ENCODE measurements at regions not wholly inside any gene's neighbourhood (a gene's known extent, or its start where the extent isn't known, plus 50 kb on each side); places are given as distances from the start of the nearest gene placed in this dataset.
"Not testable (repeated sequence)": the region's sequence is repeated elsewhere in the genome, so short reads cannot be mapped to it uniquely, and the experiment has no call there.

- DNase-seq = no peak
Observed at GRCh38 chr5:168089201-168089887, 202.1 kb upstream of the WWC1 start.

DNA sequence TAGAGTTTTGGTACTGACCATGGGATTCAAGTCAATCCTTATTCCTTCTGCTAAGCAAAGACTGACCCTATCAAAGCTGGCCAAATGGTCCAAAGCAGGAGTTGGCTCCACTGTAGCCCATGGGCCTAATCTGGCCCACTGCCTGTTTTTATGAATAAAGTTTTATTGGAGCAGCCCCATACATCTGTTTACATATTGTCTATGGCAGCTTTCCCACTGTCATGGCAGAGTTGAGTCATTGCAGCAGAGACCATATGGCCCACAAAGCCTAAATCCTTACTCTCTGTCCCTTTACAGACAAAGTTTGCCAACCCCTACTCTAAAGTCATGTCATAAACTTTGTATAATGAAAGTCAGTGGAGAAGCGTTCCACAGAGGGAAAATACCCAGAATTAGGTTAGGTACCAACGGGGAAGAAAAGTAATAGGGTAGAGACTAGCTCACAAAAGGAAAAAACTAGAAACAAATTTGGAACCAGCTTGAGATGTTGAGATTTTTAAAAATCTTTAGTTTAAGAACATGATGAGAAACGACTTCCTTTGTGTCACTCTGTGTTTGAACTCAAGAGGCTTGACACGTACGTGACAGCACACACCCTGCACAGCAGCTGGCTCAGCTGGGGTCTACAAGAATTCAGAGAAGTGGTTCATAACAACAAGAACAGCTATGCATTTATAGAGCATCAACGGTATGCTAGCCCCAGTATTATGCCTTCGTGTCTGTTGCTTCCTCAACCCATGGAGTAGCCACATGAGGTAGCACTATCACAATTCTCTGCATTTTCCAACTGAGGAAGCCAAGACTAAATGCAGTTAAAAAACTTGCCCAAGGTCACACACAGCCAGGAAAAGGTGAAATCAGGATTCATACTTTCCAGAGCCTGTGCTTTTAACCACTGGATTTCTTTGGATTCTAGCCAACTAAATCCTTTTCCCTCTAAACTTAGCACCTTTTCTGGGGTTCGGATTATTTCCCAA is 198.9 kb upstream of the WWC1 start:
- no peak for DNase-seq

GRCh38 chr5:168093200-168093910 is 198.1 kb upstream of the WWC1 start:
- DNase-seq = no peak

- DNase-seq = no peak
Observed at GRCh38 chr5:168096525-168096924, 194.9 kb upstream of the WWC1 start.

DNA sequence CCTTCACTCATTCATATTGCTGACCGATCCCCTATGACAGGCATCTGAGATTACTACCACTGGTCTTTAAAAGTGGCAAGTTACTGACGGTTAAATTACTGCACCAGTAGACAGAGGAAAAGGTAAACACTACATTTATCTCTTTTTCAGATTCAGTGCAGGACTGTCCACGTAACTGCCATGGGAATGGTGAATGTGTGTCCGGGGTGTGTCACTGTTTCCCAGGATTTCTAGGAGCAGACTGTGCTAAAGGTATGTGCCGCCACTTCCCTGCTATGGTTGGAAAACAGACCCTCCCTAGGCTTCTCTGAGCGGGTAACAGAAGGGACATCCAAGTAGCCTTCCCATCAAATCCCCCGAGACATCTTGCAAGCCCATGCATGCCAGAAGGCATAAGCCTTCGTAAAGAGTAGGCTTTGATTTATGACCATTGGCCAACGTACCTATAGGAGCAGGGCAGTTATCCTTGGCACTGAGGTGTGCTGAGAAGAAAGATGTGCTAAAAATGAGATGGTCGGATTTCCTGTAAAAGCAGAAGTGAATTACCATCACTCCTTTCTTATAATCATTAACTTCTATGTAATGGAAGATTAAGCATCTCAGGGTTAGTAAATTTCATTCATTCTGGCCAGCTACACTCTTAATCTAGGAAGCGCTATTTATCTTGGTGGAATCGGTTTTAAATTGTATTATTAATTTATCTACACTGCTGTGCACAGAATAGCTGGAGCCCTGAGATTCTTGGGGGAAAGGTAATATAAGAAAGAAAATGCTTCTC is 193.4 kb upstream of the WWC1 start:
- DNase-seq = peak; percentile 37

GRCh38 chr5:168101352-168101751 is 190.1 kb upstream of the WWC1 start:
- no peak for DNase-seq

- not testable (repeated sequence) for DNase-seq
Observed at GRCh38 chr5:168103018-168103417, 188.4 kb upstream of the WWC1 start.

- DNase-seq = no peak
Observed at GRCh38 chr5:168104350-168104749, 187.1 kb upstream of the WWC1 start.

- DNase-seq = peak; percentile 42
Observed at GRCh38 chr5:168104811-168105481, 186.5 kb upstream of the WWC1 start.

GRCh38 chr5:168106008-168106761 is 185.3 kb upstream of the WWC1 start:
- DNase-seq = no peak

- DNase-seq = no peak
Observed at GRCh38 chr5:168109441-168109840, 182.0 kb upstream of the WWC1 start.

DNA sequence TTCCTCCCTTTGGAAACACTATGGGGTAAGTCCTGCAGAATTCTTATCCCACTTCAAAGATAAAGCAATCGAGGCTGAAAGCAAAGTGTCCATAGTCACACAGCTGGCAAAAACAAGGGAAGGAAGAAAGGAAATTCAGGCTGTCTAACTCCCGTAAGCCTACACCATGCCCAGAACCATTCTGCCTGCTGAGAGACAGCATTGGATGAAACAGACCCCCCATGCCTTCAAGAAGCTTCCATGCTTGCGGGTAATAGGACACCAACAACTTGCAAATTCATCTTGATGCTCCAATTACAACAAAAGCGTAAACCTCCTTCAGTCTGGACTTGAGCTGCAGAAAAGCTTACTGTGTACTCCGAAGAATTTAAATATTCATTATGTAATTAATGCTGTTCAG is 181.1 kb upstream of the WWC1 start:
- no peak for DNase-seq

DNA sequence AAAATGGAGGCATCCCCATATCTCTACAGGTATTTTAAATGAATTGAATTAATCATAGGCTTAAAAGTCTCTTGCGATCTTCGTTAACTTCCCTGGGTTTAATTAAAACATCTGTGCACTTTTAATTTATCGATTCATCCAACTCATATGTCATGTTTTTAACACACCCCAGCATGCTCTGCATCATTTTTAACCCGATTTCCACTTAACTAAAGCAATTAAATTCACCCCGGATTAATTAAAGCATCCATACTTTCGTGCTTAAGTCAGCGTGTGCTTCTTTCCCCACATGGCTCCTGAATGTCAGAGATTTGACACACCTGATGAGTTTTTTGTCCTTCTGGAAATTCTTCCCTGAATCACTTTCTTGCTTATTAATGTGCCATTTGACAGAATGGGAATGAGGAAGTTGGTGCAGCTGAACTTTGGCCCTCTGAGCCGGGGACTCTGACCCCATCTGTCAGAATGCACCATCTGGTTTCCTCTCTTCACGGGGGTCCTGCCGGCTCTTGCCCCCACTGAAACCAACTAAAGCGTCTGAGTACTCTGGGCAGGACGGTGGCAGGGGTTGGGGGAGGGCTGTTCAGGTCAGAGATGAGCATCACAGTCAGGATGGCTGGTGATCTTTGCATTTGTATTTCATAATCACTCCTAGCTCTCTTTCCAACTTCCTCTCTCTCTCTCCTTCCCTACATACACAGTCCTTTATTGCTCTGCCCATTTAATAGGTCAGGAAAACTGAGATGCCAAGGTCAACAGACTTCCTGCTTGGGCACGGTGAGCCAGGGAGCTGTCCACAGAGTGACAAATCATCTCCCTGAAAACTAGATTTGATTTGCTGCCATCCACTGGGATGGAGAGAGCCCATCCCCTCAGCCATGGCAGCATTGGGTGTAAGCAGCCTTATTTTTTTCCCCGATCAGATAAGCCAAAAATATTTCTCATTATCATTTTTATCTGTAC is 180.3 kb upstream of the WWC1 start:
- no peak for DNase-seq

GRCh38 chr5:168114444-168115017 is 176.9 kb upstream of the WWC1 start:
- no peak for DNase-seq

DNA sequence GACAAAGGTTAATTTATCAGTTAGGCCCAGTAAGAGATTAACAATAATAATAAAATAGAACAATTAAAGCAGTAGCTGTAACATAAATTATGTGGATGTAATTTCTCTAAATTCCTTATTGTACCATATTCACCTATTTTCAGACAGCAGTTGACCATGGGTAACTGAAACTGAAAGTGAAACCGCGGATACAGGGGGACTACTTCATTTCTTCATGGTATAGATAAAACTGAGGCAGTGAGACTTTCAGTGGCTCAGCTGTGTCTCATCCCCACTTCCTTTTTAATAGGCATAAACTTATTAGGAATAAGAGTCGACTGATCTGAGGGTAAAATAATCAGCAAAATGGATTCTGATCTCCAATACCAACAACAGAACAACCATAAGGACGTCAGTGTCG is 174.0 kb upstream of the WWC1 start:
- DNase-seq = no peak

DNA sequence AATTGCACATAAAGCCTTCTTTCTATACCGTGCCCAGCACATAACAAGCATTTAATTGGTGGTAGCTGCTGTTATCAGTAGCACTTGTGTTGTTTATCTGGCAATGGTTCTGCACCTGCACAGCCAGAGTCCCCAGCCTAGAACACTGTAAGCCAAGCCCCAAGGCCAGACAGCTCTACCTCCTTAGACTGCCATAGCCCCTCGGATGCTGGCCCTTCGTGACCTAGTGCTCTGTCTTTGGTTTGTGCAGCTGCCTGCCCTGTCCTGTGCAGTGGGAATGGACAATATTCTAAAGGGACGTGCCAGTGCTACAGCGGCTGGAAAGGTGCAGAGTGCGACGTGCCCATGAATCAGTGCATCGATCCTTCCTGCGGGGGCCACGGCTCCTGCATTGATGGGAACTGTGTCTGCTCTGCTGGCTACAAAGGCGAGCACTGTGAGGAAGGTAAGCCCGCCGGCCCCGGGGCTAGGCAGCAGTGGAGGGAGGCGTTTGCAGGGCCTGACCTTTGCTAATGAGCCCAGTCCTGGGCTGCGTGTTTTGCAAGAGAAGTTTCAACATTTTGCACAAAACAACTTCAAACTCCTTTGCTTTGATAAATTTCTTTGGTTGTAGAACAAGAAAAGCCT is 173.3 kb upstream of the WWC1 start:
- DNase-seq = no peak

GRCh38 chr5:168120401-168121137 is 170.9 kb upstream of the WWC1 start:
- no peak for DNase-seq

- DNase-seq = no peak
Observed at GRCh38 chr5:168121138-168121494, 170.3 kb upstream of the WWC1 start.

Measured in right kidney (tissue), 1 donor.